ENCODE measurements at regions not wholly inside any gene's neighbourhood (a gene's known extent, or its start where the extent isn't known, plus 50 kb on each side); places are given as distances from the start of the nearest gene placed in this dataset.
A peak's percentile ranks its signal among the peaks of the same experiment; 100 is the strongest.

GRCh38 chr2:175698061-175698460 lies 304.0 kb downstream of the LNPK start:
- Histone ChIP-seq H3K36me3 (ENCODE audit: insufficient read depth, low read length, poor library complexity, severe bottlenecking) (no peaks in the 10 kb centered on the region), H3K9me3 (ENCODE audit: low read depth, low read length, poor library complexity, severe bottlenecking) (no peaks in the 10 kb centered on the region), H3K27me3 (replicated peaks; ENCODE audit: insufficient read depth, low read depth, low read length, poor library complexity) (peaks cover 7% of the 10 kb centered on the region), H3K27ac (ENCODE audit: low read depth, low read length, poor library complexity, severe bottlenecking) (no peak overlapping the region), H3K4me3 (ENCODE audit: low read depth, low read length, poor library complexity, severe bottlenecking) (no peak overlapping the region), H3K4me1 (ENCODE audit: insufficient read depth, low read length, poor library complexity, severe bottlenecking) (no peaks in the 10 kb centered on the region)
- ChIA-PET CTCF (no interaction called here), POLR2A (ENCODE audit: low non-redundant PET) (no interaction called here)
- TF ChIP-seq CTCF (conservative IDR thresholded peaks at IDR 0.05; ENCODE audit: low read depth, low read length) = no peak
- TF ChIP-seq EZH2 (IDR thresholded peaks at IDR 0.05; ENCODE audit: borderline replicate concordance, low read depth, low read length, poor library complexity, severe bottlenecking) = no peak
- BruUV-seq (replicated peaks) = no TSS peak
- no peak for DNase-seq (ENCODE audit: low spot score)
- intact Hi-C loops (cut with micrococcal nuclease; ENCODE audit: unreplicated experiment) = no loop called here

- CTCF ChIA-PET = interaction anchor here (0.5 to 1.8 kb wide), 8 partner anchors 14 to 963 kb away, joined by 3 to 9 read pairs (median 4); no protein-coding TSS in a partner anchor
These were observed 311.8 kb downstream of the LNPK start for GRCh38 chr2:175690113-175690837.

GRCh38 chr2:175688243-175688642 lies 313.8 kb downstream of the LNPK start:
- Histone ChIP-seq H3K4me1 (ENCODE audit: insufficient read depth, low read length, poor library complexity, severe bottlenecking) (peaks cover 4% of the 10 kb centered on the region), H3K27me3 (replicated peaks; ENCODE audit: insufficient read depth, low read depth, low read length, poor library complexity) (no peaks in the 10 kb centered on the region), H3K36me3 (ENCODE audit: insufficient read depth, low read length, poor library complexity, severe bottlenecking) (no peaks in the 10 kb centered on the region), H3K27ac (ENCODE audit: low read depth, low read length, poor library complexity, severe bottlenecking) (no peak overlapping the region), H3K4me3 (ENCODE audit: low read depth, low read length, poor library complexity, severe bottlenecking) (no peak overlapping the region), H3K9me3 (ENCODE audit: low read depth, low read length, poor library complexity, severe bottlenecking) (no peaks in the 10 kb centered on the region)
- intact Hi-C loops (cut with micrococcal nuclease; ENCODE audit: unreplicated experiment) = loop anchor here (2.0 kb wide), 1 partner anchor 321 kb away; no protein-coding TSS in a partner anchor
- ChIA-PET CTCF (interaction anchor here (1.5 kb wide), 1 partner anchor 66 kb away, joined by 3 read pairs; no protein-coding TSS in a partner anchor), POLR2A (ENCODE audit: low non-redundant PET) (no interaction called here)
- no TSS peak for BruUV-seq (replicated peaks)
- no peak for DNase-seq (ENCODE audit: low spot score)
- TF ChIP-seq EZH2 (IDR thresholded peaks at IDR 0.05; ENCODE audit: borderline replicate concordance, low read depth, low read length, poor library complexity, severe bottlenecking) (no peak), CTCF (conservative IDR thresholded peaks at IDR 0.05; ENCODE audit: low read depth, low read length) (no peak)

More at GRCh38 chr2:175690113-175690837, 311.8 kb downstream of the LNPK start:
- POLR2A ChIA-PET (ENCODE audit: low non-redundant PET) = no interaction called here
- Histone ChIP-seq H3K9me3 (ENCODE audit: low read depth, low read length, poor library complexity, severe bottlenecking) (no peaks in the 10 kb centered on the region), H3K4me1 (ENCODE audit: insufficient read depth, low read length, poor library complexity, severe bottlenecking) (peaks cover 4% of the 10 kb centered on the region), H3K36me3 (ENCODE audit: insufficient read depth, low read length, poor library complexity, severe bottlenecking) (no peaks in the 10 kb centered on the region), H3K27ac (ENCODE audit: low read depth, low read length, poor library complexity, severe bottlenecking) (no peak overlapping the region), H3K4me3 (ENCODE audit: low read depth, low read length, poor library complexity, severe bottlenecking) (no peak overlapping the region), H3K27me3 (replicated peaks; ENCODE audit: insufficient read depth, low read depth, low read length, poor library complexity) (no peaks in the 10 kb centered on the region)
- TF ChIP-seq EZH2 (IDR thresholded peaks at IDR 0.05; ENCODE audit: borderline replicate concordance, low read depth, low read length, poor library complexity, severe bottlenecking) = no peak
- TF ChIP-seq CTCF (conservative IDR thresholded peaks at IDR 0.05; ENCODE audit: low read depth, low read length) = peak; percentile 82
- DNase-seq (ENCODE audit: low spot score) = peak; percentile 79
- no TSS peak for BruUV-seq (replicated peaks)
- intact Hi-C loops (cut with micrococcal nuclease; ENCODE audit: unreplicated experiment) = loop anchor here (2.0 kb wide), 1 partner anchor 391 kb away; no protein-coding TSS in a partner anchor

Data from A673 (cell line).